NCI-H1417 (cell line): ENCODE measurements at regions not wholly inside any gene's neighbourhood (a gene's known extent, or its start where the extent isn't known, plus 50 kb on each side); places are given as distances from the start of the nearest gene placed in this dataset.

Source experiments
- DNase-seq, 3 experiments: peaks; one replicate each; lab custom pipeline; 2025; lab: John Stamatoyannopoulos, UW

DNA sequence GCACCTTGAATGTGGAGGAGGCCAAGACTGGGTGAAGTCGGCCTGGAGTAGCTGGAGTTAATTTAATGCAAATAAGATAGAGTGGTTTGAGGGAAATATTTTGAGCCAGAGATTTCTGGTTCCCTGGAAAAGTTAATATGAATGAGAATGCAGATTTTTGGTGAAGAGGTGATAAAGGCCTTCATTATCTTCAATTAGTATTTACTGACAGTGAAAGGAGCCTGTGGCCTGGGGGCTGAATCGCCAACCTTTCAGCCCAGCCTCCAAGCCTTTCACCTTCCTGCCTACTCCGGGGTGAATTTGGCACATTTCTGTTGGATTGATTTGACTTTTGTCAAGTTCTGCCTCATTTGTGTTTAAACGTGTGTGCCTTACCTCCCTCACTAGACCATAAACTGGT is 147.8 kb downstream of the SOX2 start:
- DNase-seq = peak in 1 of 3 experiments; percentile 46

DNA sequence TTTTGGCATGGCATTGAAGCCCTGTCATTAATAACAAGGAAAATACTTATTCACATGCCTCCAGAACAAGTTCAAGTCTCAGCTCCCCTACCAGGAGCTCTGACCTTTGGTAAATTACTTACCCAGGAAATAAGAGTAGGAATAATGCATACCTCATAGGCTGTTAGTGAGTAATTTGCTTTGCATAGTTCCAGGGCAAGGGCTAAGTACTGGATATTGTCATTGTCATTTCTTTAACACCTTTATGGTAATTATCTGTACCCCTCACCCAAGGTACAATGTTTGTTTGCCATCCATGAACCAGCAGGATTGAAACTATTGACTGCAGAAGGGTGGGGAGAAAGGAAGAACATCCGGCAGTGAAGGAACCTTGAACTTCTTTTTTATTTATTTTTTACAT is 148.5 kb downstream of the SOX2 start:
- peak in 1 of 3 experiments; percentile 36 for DNase-seq

DNA sequence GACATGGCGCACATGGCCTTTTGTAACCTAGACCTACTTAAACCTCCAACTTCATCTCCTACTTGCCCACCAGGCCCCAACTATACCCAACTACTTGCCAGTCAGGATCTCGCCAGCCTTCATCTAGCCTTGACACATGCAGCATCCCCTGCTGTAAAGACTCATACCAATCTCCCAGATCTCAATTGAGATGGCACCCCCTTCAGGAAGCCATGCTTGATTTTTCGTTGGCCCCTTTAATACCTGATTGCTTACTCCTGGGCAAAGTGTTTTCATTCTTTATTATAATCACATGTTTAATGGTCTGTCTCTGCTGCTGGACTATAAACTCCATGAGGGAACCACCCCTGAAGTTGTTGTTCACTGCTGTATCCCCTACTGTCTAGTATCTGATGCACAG is 150.8 kb downstream of the SOX2 start:
- DNase-seq = no peak

DNA sequence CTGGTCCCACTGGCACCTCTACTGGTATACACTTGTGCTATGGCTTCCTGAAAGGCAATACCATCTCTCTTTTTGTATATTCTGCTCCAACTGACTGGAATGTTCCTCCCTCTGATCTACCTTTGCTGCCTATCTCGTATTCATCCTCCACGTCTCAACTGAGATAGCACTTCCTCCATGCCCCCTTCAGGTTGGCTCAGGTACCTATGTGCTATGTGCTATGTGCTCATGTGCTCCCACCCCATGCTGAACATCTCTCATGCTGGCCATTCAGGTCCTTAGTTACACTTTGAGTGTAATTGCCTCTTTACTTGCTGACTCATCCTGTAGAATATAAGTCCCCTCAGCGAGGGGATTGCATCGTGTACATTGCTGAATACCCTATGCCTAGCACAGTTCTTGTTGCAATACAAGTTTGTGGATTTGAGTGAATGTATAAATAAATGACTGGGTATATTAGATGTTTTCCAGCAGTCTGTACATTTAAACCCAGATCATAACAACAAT is 156.9 kb downstream of the SOX2 start:
- peak in 2 of 3 experiments; percentile 33 to 45 for DNase-seq

DNA sequence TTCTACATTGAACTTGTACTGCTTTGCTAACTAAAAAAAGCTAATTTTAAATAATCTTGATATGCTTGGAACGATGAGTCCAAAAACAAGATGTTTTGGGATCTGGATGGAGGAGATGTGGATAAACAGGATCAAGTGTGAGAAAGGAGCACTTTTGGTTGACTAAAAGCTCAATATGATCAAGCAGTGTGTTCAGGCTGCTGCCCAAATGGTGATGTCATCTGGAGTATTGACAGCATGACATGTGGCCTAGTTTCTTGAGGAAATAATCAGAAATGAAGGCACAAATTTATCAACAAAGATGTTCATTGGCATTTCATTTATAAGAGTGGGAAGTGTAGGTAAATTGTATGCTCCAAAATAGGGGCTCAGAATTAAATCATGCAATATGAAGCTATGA is 161.2 kb downstream of the SOX2 start:
- no peak for DNase-seq

DNA sequence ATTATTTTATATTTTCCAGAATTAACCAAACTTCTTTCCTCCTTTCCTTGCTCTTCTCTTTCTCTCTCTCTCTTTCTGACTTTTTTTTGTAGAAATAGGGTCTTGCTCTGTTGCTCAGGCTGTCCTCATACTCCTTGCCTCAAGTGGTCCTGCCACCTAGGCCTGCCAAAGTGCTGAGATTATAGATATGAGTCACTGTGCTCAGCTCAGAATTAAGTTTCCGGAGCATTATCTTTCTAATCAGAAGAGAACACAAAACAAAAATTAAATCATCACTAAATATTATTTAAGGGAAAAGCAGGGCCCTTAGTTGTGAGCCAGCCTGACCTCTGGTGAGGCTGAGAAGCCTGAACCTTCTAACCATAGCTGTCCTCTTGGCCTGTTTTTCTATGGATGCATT is 168.2 kb downstream of the SOX2 start:
- DNase-seq = no peak

DNA sequence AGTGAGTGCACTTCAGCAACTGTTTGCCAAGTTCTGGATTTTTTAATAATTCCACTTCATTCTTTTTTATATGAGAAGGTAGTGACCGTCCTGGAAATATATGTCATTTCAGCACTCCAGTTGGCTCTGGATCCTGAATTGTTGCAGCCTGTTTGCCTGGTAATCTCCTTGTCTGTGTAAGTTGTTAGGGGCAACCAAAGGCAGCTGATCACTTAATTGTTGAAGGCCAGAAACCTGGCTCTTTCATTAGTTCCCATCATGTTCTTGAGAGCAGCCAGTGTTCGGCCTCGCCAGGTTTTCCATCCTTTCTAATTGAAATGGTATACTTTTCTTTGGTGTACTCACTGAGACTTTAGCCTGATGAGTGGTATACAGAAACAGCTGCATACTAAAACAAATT is 168.6 kb downstream of the SOX2 start:
- peak in 2 of 3 experiments; percentile 44 to 85 for DNase-seq

DNA sequence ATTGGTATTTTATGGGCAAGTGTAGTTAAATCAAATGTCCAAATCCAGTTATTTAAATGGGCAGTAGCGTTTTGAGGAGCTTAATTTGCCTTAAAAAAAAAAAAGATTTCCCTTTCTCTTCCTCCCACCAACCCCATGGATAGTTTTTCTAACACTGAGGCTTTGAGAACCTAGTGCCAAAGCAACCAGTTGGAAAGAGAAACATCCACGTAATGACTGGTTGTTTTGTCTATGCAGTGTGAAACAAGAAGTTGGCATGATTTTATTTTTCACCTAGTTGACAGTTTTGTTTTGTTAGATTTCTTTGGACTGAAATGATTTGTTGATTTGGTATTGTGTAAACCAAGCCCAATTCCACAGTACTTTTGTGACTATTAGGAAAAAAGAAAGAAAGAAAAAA is 170.0 kb downstream of the SOX2 start:
- no peak for DNase-seq

DNA sequence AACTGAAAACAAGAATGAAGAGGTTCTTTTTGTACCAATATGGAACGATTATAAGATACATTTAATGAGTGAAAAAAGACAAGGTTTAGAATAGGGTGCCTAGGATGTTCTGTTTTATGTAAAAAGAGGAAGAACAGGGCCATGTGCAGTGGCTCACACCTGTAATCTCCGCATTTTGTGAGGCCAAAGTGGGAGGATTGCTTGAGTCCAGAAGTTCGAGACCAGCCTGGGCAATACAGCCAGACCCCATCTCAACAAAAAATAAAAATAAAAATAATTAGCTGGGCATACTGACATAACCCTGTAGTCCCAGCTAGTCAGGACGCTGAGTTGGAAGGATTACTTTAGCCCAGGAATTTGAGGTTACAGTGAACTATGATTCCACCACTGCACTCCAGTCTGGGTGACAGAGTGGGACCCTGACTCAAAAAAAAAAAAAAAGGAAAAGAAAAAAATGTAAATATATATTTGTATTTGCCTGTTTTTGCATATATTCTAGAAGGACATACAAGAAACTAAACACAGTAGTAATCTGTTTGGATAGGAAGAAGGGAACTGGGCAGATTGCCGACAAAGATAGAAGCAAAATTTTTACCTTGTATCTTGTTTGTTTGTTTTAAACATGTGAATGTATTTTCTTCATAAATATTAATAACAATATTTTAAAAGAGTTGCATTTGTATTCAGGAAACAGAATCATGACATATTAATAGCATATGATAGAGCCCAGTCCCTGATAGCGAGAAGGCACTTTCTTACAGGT is 174.3 kb downstream of the SOX2 start:
- no peak for DNase-seq

DNA sequence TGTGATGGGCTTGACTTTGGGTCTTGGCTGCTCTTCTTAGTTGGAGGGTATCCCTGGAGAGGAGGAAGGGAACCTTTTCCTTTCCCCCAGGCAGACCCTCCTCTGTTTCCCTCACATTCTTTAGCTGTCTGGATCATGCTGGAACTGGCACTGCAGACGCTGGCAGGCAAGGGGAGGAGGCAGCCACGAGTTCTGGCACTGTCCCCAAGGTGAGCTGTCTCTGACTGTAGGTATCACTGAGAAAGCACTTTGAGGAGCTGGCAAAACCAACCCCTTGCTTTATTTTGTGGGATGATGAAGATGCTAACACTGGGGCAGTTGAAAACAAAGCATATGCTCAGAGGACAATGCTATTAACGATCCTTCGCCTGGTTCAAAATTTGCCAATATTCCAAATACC is 175.0 kb downstream of the SOX2 start:
- no peak for DNase-seq

DNA sequence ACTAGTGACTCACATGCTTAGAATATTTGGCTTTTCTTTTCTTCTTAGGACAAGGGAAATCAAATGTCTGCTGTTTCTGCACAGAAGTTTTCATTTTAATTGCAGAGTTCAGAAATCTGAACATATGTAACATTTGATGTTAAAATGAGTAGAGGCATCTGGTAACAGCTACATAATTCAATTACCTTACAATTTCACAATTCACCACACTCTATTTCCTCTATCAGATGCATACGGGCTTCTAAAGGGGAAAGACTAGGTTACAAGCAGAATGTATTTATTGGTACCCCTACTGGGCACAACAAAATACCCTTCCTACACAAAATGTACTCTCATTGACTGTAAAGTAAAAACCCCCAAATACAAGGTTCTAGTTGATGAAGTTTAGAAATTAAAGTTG is 176.0 kb downstream of the SOX2 start:
- DNase-seq = no peak

DNA sequence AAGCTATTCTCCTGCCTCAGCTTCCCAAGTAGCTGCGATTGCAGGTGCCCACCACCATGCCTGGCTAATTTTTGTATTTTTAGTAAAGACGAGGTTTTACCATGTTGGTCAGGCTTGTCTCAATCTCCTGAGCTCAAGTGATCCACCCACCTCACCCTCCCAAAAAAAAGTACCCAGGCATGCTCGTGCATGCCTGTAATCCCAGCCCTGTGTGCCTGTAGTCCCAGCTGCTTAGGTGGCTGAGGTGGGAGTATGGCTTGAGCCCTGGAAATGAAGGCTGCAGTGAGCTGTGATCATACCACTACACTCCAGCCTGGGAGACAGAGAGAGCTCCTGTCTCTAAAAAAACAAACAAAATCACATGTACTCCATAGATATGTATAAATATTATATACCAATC is 176.5 kb downstream of the SOX2 start:
- DNase-seq = no peak

DNA sequence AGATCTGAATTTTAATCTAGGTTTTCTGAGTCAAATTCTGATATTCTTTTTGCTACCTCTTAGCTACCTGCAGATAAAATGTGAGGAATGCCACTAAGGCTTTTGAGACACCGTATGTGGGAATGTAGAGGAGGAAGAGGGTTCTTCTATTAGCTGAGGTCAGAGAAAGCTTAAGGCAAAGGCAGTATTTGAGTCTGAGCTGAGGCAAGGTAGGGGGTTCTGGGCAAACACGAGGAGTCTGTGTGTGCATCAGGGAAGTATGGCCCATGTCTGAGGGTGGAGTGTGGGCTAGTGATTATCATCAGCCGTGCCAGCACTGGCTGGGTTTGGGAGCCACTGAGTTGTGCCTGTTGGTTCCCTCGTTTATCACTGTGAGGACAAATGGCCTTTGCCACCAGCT is 181.1 kb downstream of the SOX2 start:
- no peak for DNase-seq

DNA sequence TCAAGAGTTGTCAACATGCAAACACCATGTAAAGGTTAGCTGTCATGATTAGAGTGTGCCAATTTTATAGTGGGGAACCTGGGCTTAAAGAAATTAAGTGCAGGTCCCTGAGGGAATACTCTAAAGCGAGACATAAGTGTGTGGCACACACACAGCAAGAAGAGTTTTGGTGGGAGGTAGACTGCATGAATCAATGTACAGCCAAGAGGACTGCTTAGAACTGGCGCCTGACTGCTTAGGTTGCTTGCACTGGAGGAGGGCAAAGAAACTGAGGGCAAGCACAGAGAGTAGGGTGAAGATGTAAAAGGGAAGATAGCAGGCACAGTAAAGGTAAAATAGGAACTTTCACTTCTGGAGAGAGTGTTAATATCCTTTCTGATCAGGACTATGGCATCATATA is 184.9 kb downstream of the SOX2 start:
- no peak for DNase-seq

DNA sequence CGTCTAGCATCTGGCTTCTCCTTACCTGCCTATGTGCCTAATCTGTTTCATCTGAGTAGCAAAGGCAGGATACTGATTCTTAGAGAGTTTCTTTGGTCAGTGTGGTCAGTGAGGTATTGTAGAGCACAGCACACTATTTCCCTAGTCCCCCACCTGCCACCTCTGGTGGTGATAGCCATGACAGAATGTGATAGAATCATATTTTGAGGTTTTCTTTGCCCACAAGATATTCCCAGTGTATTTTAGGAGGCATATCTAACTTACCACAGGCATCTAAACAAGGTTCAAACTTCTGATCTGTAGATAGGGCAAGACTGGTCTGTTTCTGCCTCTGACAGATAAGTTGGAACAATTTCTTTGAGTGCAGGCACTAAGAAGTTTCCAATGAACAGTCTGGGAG is 188.0 kb downstream of the SOX2 start:
- DNase-seq = no peak

DNA sequence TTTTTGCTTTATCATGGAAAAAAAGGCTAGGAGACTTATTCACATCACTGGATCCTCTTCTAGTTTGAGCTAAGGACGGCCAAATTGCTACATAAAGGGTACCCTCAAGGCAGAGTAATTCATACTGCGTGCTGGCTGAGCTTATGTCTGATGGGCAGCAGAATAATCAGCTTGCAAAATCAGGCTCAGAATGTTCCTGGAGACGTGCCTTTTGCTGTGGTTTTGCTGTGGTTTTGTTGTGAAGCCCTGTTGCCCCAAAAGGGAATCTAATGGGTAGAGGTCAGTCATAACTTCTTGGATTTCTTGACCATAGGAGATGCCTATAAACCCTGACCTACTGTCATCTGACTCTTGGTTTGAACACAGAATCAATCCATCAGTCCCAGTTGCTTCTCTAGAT is 189.9 kb downstream of the SOX2 start:
- no peak for DNase-seq

DNA sequence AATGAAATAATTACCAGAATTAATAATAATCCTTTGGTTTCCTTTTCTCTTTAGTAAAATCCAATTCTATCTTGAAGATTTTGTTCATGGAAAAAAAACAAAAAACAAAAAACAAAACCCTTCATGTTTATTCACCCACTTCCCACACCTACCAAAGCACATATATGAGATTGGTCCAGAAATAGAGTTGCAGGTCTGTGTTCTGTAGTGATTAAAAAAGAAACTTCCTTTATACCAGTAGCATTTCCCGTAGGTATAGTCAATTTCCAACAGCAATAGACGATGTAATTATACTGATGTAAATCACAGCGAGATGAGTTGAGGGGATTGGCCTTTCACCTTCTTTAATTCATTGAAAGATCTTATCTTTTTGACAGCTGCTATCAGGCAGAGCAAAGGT is 194.6 kb downstream of the SOX2 start:
- no peak for DNase-seq

DNA sequence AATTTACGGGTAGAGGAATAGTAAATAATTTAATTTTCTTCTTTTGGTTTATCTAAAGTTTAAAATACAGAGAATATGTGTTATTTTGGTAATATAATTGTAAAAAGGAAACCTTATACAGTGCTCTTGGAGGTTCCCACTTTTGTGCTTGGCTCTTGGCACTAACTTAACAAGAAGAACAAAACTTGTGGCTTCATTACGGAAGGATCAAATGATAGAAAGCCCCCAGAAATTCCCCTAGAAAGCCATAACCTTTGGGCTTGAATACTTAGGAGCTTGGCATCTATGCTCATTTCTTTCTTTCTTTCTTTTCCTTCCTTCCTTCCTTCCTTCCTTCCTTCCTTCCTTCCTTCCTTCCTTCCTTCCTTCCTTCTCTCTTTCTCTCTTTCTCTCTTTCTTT is 197.5 kb downstream of the SOX2 start:
- no peak for DNase-seq

DNA sequence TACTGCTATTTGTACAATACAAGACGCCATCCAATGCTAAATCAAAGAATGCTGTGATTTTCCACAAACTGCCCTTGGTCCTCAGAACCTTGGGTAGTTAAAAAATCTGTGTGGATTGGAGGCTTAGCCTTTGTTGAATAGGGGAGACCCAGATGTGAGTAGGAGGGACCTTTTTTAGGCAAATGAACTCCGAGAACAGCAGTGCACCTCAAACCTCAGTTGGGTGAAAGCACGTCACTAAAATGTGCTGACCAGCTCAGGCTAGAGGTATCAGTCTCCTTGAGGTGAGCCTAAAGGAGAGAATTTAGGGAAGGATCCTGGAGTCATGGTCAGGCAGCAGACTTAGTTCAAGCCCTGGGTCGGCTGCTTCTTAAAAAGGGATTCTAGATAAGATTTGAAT is 200.7 kb downstream of the SOX2 start:
- DNase-seq = no peak

DNA sequence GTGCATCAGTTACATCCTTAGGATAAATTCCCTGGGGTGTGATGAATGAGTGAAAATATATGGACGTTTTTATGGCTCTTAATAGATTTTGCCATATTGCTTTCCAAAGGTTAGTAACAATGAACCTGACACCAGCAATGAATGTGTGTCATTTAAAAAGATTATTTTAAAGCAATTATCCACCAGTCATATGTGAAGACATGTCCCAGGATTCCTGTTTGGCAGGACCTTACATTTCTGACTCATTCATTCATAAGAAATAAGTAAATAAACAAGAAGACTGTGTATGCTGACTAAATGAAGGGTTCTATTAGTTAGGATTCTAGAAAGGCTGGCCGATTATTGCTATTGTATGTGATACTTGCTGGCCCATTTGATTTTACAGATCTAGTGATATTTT is 201.5 kb downstream of the SOX2 start:
- DNase-seq = peak in 2 of 3 experiments; percentile 11 to 81

DNA sequence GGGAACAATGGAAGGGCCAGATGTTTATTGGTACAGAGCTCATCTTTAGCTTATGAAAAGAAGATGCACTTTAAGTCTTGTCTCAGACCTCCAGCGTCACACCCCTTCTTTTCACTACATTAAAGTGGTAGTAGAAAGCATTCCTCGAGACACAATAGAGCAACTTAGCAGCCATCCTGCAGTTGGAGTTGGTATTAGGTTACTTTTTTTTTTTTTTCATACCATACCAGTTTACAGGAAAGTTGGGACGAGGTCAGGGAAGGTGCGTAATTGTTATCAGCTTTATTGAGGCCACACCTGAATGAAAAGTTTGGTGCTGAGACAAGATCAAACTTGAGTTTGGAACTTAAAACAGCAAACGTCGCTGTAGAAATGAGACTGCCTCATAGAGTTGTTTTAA is 203.8 kb downstream of the SOX2 start:
- no peak for DNase-seq

DNA sequence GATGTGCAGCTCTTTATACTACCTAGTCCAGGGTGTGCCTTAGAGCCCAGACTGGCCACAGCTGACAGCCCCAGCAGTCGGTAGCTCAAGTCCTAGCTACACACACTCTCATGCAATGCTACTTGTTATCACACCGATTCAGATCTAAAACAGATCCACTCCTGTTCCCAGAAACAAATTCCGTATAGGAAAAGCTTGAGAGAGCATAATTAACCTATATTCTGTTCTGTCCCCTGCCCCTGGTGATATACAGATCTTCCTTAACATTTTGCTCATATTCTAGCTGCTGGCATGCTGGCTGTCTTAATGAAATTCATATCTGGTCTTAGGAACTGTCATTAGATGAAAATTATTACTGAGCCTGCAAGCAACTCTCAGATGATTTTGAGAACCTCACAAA is 204.3 kb downstream of the SOX2 start:
- DNase-seq = no peak

DNA sequence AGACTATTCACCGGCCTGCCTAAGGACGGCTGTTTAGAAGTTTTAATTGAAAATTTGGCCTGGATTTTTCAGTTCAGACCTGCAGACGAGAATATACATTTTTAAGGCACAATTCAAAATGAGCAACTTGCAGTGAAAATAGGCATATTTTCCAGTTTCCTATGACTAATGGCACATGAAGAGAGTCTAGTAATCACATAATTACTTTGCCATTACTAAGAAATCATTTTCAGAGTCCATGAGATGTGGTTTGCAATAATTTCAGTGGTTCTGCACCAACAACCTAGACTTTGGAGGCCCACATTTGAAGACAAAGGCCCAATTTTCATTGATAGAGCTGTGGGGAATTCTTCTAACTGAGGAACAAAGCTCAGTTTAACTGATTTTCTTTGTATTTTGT is 205.3 kb downstream of the SOX2 start:
- no peak for DNase-seq

DNA sequence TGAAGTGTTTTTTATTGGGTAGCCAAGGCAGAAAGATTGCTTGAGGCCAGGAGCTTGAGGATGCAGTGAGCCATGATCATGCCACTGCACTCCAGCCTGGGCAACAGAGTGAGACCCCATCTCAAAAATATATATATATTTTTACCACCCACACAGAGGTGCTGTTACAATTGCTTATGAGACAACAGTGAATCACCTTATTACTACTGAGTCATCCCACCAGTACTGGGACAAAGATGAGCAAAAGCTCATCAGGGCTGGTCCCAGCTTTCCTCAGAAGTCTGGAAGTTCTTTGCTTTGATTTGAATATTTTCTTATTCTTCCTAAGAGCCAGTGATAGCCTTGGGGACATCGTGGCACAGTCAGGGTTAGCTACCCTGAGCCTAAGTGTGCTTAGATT is 207.7 kb downstream of the SOX2 start:
- no peak for DNase-seq
